Astrocyte of the cerebellum (primary cell): ENCODE measurements at regions not wholly inside any gene's neighbourhood (a gene's known extent, or its start where the extent isn't known, plus 50 kb on each side); places are given as distances from the start of the nearest gene placed in this dataset.
"Not testable (repeated sequence)": the region's sequence is repeated elsewhere in the genome, so short reads cannot be mapped to it uniquely, and the experiment has no call there.

Experiments used
- DNase-seq: peaks from one replicate; pipeline ENCODE4 v3.0.0-alpha.2; 2011; ENCODE audit warnings: low read depth
- H3K4me3 ChIP-seq: 2 replicates; pipeline ENCODE4 v1.5.1; 2011; ENCODE audit warnings: mild to moderate bottlenecking, low read depth, low read length, moderate library complexity
- CTCF ChIP-seq: IDR thresholded peaks from 2 replicates; pipeline ENCODE4 v1.5.1; 2012; ENCODE audit warnings: low read length, low read depth, moderate library complexity, mild to moderate bottlenecking; ENCODE audit errors: missing control alignments
- in situ Hi-C: cut with HindIII; loops from 2 replicates; pipeline ENCODE4 v1.10.0; 2017; ENCODE audit warnings: low sequenced_read_pairs

- in situ Hi-C loops = no loop called here
- no peak for TF ChIP-seq CTCF
- no peak overlapping the region for H3K4me3 ChIP-seq
- no peak for DNase-seq
Measured at GRCh38 chr15:26261966-26262365, 398.8 kb upstream of the ATP10A start.

GRCh38 chr15:26261413-26261812 lies 398.3 kb upstream of the ATP10A start:
- DNase-seq = no peak
- no peak for TF ChIP-seq CTCF
- H3K4me3 ChIP-seq = no peak overlapping the region
- in situ Hi-C loops = no loop called here

- TF ChIP-seq CTCF = peak; percentile 66
- no peak for DNase-seq
- in situ Hi-C loops = no loop called here
- no peak overlapping the region for H3K4me3 ChIP-seq
Measured at GRCh38 chr15:26260517-26261133, 397.5 kb upstream of the ATP10A start.

- DNase-seq = no peak
- in situ Hi-C loops = no loop called here
- no peak for TF ChIP-seq CTCF
- no peak overlapping the region for H3K4me3 ChIP-seq
Measured at GRCh38 chr15:26259581-26259980, 396.5 kb upstream of the ATP10A start.

GRCh38 chr15:26244782-26245181 lies 381.7 kb upstream of the ATP10A start:
- DNase-seq, in situ Hi-C loops, H3K4me3 ChIP-seq: not testable (repeated sequence)

GRCh38 chr15:26243382-26243781 lies 380.3 kb upstream of the ATP10A start:
- in situ Hi-C loops = no loop called here
- DNase-seq = no peak
- no peak for TF ChIP-seq CTCF
- no peak overlapping the region for H3K4me3 ChIP-seq

- no peak for TF ChIP-seq CTCF
- no peak overlapping the region for H3K4me3 ChIP-seq
- in situ Hi-C loops = no loop called here
- no peak for DNase-seq
Measured at GRCh38 chr15:26242565-26243071, 379.5 kb upstream of the ATP10A start.
